ENCODE measurements at regions not wholly inside any gene's neighbourhood (a gene's known extent, or its start where the extent isn't known, plus 50 kb on each side); places are given as distances from the start of the nearest gene placed in this dataset.

DNA sequence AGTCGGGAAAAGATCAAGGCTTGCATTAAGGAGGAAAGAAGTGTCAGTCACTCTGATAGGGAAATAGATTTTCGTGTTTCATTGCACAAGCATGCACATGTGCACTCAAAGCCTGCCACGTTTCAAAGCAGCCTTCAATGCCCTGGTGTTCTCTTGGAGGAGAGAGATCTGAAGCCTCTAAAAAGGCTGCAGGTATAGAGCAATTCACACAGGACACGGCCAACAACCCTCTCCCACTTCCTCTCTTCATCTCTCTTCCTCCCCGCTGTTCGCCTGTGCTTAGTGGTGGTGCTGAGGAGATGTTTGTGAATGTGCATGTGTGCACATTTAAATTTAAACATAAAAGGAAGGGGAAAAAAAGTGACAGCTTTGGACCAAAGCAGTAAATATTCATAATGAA lies 117.7 kb downstream of the NUF2 start:
- TF ChIP-seq, protein P1, sequence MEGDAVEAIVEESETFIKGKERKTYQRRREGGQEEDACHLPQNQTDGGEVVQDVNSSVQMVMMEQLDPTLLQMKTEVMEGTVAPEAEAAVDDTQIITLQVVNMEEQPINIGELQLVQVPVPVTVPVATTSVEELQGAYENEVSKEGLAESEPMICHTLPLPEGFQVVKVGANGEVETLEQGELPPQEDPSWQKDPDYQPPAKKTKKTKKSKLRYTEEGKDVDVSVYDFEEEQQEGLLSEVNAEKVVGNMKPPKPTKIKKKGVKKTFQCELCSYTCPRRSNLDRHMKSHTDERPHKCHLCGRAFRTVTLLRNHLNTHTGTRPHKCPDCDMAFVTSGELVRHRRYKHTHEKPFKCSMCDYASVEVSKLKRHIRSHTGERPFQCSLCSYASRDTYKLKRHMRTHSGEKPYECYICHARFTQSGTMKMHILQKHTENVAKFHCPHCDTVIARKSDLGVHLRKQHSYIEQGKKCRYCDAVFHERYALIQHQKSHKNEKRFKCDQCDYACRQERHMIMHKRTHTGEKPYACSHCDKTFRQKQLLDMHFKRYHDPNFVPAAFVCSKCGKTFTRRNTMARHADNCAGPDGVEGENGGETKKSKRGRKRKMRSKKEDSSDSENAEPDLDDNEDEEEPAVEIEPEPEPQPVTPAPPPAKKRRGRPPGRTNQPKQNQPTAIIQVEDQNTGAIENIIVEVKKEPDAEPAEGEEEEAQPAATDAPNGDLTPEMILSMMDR (IDR thresholded peaks at IDR 0.05 in 2 of 3, conservative IDR thresholded peaks at IDR 0.05 in 1 of 3; ENCODE audit: control insufficient read depth in 2 of 3, extremely low read depth in 1 of 3, insufficient read depth in 1 of 3, low read depth in 3 of 3, low read length in 3 of 3) = no peak
- no peak for TF ChIP-seq BHLHE40 (IDR thresholded peaks at IDR 0.05; ENCODE audit: borderline replicate concordance in 1 of 2, low read depth in 2 of 2, low read length in 1 of 2)
- TF ChIP-seq NFYB (IDR thresholded peaks at IDR 0.05; ENCODE audit: insufficient read depth, low read depth, low read length) = no peak
- TF ChIP-seq, protein P2, sequence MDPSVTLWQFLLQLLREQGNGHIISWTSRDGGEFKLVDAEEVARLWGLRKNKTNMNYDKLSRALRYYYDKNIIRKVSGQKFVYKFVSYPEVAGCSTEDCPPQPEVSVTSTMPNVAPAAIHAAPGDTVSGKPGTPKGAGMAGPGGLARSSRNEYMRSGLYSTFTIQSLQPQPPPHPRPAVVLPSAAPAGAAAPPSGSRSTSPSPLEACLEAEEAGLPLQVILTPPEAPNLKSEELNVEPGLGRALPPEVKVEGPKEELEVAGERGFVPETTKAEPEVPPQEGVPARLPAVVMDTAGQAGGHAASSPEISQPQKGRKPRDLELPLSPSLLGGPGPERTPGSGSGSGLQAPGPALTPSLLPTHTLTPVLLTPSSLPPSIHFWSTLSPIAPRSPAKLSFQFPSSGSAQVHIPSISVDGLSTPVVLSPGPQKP (IDR thresholded peaks at IDR 0.05; ENCODE audit: low read depth, low read length) = no peak
